OCI-LY3 (cell line): ENCODE measurements at regions not wholly inside any gene's neighbourhood (a gene's known extent, or its start where the extent isn't known, plus 50 kb on each side); places are given as distances from the start of the nearest gene placed in this dataset.

Source experiments
- EZH2phosphoT487 ChIP-seq: fragments of 200-600 bp; shearing (Covaris generic); IDR thresholded peaks from 2 replicates; pipeline ENCODE4 v1.6.1; 2018; ENCODE audit warnings: antibody characterized with exemption, mixed run types, low read depth
- TF ChIP-seq, protein P1 (sequence below): fragments of 200-600, 300-600 bp; sonication (generic); IDR thresholded peaks from 2 replicates; pipeline ENCODE4 v1.5.1; 2014; ENCODE audit warnings: antibody characterized with exemption, low read length, low read depth

DNA sequence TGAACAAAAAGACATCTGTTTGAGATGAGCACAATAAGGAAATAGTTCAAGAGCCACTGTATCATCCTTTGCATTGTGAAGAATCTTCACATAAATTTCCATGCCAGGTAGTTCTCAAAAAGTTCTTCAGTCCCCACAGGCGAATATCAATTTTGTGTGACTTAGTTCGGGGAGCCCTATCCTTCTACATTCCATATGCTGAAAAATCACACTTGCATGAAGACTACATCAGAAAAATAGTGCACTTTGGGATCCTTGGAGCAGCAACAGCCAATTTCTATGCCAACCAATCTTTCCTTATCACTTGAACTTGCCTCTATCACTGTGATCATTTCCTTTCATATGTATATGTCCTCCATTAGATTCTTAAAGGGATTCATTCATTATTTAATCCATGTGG, 830.6 kb upstream of the POU3F3 start:
- TF ChIP-seq, protein P1, sequence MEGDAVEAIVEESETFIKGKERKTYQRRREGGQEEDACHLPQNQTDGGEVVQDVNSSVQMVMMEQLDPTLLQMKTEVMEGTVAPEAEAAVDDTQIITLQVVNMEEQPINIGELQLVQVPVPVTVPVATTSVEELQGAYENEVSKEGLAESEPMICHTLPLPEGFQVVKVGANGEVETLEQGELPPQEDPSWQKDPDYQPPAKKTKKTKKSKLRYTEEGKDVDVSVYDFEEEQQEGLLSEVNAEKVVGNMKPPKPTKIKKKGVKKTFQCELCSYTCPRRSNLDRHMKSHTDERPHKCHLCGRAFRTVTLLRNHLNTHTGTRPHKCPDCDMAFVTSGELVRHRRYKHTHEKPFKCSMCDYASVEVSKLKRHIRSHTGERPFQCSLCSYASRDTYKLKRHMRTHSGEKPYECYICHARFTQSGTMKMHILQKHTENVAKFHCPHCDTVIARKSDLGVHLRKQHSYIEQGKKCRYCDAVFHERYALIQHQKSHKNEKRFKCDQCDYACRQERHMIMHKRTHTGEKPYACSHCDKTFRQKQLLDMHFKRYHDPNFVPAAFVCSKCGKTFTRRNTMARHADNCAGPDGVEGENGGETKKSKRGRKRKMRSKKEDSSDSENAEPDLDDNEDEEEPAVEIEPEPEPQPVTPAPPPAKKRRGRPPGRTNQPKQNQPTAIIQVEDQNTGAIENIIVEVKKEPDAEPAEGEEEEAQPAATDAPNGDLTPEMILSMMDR, result no peak
- no peak for TF ChIP-seq EZH2phosphoT487
